ENCODE measurements at regions not wholly inside any gene's neighbourhood (a gene's known extent, or its start where the extent isn't known, plus 50 kb on each side); places are given as distances from the start of the nearest gene placed in this dataset.

GRCh38 chr6:126660376-126660775 is 320.5 kb downstream of the CENPW start:
- no peak for TF ChIP-seq CTCF (IDR thresholded peaks at IDR 0.05)
- no peak for TF ChIP-seq EP300 (IDR thresholded peaks at IDR 0.05)
- no peak for TF ChIP-seq POLR2AphosphoS5 (IDR thresholded peaks at IDR 0.05)
